ENCODE measurements at regions not wholly inside any gene's neighbourhood (a gene's known extent, or its start where the extent isn't known, plus 50 kb on each side); places are given as distances from the start of the nearest gene placed in this dataset.

- no peak for TF ChIP-seq CTCF (IDR thresholded peaks at IDR 0.05)
- no peak for TF ChIP-seq FOSB (CRISPR knock-in tag; IDR thresholded peaks at IDR 0.05)
These were observed 199.3 kb upstream of the GALNT2 start for GRCh38 chr1:229867726-229868125.
